Stimulated activated CD4-positive, alpha-beta T cell treated with anti-CD3 and anti-CD28 coated beads, Interleukin-12 subunit alpha, Interleukin-12 subunit beta, amount 100 ng/mL, for 48 hours (primary cell): ENCODE measurements at regions not wholly inside any gene's neighbourhood (a gene's known extent, or its start where the extent isn't known, plus 50 kb on each side); places are given as distances from the start of the nearest gene placed in this dataset.

ENCODE experiments used
- DNase-seq, 3 donors: peaks; one replicate each; pipeline ENCODE4 v3.0.0-alpha.2; 2020; ENCODE audit warnings: low read depth in 2 of 3, low spot score in 1 of 3

GRCh38 chr4:182042945-182043344 lies 200.3 kb upstream of the TENM3 start:
- no peak for DNase-seq

- no peak for DNase-seq
Measured at GRCh38 chr4:182048871-182049270, 194.3 kb upstream of the TENM3 start.

GRCh38 chr4:182056866-182057265 lies 186.3 kb upstream of the TENM3 start:
- no peak for DNase-seq

GRCh38 chr4:182062458-182062857 lies 180.7 kb upstream of the TENM3 start:
- no peak for DNase-seq

- no peak for DNase-seq
Measured at GRCh38 chr4:182062936-182063335, 180.3 kb upstream of the TENM3 start.

- DNase-seq: no peak
Measured at GRCh38 chr4:182063651-182064050, 179.6 kb upstream of the TENM3 start.

GRCh38 chr4:182065255-182065654 lies 177.9 kb upstream of the TENM3 start:
- DNase-seq: no peak

- DNase-seq: no peak
Measured at GRCh38 chr4:182066037-182066436, 177.2 kb upstream of the TENM3 start.

- no peak for DNase-seq
Measured at GRCh38 chr4:182067828-182068227, 175.4 kb upstream of the TENM3 start.

GRCh38 chr4:182068920-182069319 lies 174.3 kb upstream of the TENM3 start:
- no peak for DNase-seq

GRCh38 chr4:182073278-182073677 lies 169.9 kb upstream of the TENM3 start:
- DNase-seq: no peak

- DNase-seq: no peak
Measured at GRCh38 chr4:182074139-182074538, 169.1 kb upstream of the TENM3 start.

GRCh38 chr4:182074810-182075209 lies 168.4 kb upstream of the TENM3 start:
- no peak for DNase-seq

GRCh38 chr4:182082910-182083309 lies 160.3 kb upstream of the TENM3 start:
- no peak for DNase-seq

GRCh38 chr4:182083671-182084410 lies 159.4 kb upstream of the TENM3 start:
- no peak for DNase-seq

GRCh38 chr4:182085051-182085480 lies 158.1 kb upstream of the TENM3 start:
- DNase-seq: no peak

- DNase-seq: no peak
Measured at GRCh38 chr4:182089326-182089725, 153.9 kb upstream of the TENM3 start.

- no peak for DNase-seq
Measured at GRCh38 chr4:182090186-182090585, 153.0 kb upstream of the TENM3 start.

GRCh38 chr4:182091128-182091527 lies 152.1 kb upstream of the TENM3 start:
- no peak for DNase-seq

GRCh38 chr4:182093431-182093831 lies 149.8 kb upstream of the TENM3 start:
- no peak for DNase-seq

GRCh38 chr4:182093935-182094334 lies 149.3 kb upstream of the TENM3 start:
- DNase-seq: no peak

GRCh38 chr4:182101618-182102017 lies 141.6 kb upstream of the TENM3 start:
- DNase-seq: no peak

GRCh38 chr4:182102576-182102975 lies 140.6 kb upstream of the TENM3 start:
- DNase-seq: no peak
